ENCODE measurements at regions not wholly inside any gene's neighbourhood (a gene's known extent, or its start where the extent isn't known, plus 50 kb on each side); places are given as distances from the start of the nearest gene placed in this dataset.

DNA sequence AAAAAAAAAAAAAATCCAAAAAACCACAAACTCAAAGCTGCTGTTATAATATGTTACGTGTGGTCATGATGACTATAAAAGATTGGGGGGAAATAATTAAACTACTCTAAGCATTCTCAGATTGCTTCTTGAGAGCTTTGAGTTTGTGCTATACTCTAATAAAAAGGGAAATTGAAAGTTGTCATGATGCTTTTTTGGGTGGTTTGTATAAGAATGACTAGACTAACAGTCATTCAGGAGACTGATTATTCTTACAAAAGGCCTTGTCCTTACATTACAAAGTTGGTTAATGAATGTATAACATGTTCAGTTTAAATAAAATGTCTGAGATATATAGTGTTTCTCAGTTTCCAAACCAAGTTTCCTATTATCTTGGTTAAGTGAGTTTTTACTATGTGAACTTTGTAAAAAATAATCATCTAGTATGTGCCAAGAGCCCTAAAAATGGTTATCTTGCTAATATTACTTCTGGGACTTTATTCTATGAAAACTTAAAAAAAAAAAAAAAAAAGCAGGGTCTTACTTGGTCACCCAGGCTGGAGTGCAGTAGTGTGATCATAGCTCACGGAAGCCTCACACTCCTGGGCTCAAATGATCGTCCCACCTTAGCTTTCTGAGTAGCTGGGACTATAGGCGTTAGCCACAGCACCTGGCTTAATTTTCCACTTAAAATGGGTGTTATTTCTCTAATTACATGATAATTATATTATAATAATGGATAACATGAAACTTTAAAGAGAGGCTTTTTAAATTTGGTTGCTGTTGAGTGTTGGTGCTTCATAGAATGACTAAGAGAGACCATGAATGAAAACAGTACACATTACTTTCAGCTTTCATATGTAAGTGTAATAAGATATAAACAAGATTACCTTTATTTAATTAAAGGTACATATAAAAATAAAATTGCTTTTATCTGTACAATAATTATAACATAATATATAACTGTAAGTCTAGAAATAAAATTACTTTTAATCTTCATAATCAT is 459.6 kb upstream of the RGS6 start:
- no peak for DNase-seq

DNA sequence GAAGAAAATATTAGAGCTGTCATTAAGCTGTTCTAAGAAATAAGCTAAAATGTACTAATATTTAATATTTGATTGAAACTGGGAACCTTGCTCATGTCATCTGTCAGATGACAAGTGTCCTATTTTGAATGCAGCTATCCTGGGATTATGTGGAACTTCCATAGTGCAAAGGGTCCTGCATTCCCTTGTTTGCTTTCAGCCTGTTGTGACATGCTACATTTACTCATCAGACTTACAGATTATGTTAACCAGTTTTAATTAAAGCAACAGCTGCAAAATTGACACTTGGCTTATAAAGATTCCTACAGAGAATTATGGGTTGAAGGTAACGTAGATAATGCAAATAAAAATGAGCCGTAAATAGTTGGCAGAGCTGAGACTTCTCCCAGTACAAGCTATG is 458.4 kb upstream of the RGS6 start:
- no peak for DNase-seq

DNA sequence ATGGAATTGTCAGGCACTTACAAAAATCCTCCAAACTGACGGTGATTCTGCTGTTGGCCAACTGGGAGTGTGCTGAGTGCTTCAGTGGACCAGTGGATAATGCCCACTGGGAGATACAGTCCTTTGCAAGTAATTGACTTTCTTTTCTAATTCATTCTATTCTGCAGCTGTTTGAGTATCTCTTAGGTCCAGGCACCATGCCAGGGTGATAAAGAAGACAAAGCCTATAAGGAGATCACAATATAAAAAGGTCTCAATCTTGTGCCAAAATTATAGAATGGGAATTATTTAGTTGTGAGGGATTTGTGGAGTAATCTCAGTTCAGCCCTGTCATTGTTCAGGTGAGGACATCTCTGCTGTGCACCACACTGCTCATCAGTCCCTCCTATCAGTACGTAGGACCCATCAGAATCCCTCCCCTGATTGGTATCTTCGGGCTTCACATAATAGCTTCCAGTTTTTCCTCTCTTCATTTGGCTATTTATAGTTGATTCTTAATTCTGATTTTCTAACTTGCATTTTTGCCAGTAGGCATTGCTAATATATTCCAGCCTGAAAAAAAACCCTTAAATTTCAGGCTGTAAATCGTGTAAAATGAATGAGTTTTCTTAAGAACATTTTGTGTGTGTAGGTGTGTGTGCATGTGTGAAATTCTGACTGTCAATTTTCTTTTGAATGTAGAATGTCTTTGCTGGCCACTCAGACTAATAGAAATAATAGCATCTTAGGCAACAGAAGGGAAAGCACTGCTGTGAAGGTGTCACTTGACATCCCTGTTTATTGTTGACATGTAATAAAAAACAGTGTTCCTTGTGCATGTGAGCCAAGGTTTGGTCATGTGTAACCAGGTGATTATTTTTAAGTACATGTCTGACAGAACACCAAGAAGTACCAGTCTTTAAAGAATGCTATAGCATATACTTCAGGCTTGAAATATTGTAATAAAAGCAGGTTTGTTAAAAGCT is 457.6 kb upstream of the RGS6 start:
- no peak for DNase-seq

DNA sequence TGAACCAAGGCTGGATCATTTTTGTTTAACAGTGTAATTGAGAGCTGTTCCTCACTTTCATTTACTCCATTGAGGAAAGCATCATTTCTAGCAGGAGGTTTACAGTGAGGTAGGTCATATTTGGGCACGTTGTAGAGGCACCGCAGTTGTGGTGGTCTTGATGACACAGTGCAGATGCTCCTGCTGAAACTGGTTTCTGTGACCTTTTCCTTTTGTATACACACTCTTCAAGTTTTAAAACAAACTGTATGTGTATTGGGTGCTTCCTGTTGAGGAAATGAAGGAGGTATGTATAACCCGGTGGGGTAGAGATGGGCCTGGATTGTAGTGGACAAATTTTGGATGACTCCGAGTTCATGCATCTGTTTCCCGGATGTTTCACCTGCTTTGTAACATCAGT is 456.3 kb upstream of the RGS6 start:
- no peak for DNase-seq

DNA sequence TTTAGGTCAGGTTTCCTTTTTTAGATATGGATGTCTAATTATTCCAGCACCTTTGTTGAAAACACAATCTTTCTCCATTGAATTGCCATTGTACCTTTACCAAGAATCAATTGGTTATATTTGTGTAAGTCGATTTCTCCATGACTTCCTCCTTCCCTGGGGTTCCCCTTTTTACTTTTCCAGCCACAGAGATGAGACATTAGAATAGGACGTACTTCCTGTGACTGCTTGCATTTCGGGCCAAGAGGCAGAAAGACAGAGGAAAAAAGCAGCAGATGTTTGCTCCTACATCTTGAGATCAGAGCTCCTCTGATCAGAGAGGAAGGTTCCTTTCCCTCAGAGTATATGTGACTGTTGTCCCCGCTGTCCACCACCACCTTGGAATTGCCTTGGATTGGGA is 453.7 kb upstream of the RGS6 start:
- no peak for DNase-seq

DNA sequence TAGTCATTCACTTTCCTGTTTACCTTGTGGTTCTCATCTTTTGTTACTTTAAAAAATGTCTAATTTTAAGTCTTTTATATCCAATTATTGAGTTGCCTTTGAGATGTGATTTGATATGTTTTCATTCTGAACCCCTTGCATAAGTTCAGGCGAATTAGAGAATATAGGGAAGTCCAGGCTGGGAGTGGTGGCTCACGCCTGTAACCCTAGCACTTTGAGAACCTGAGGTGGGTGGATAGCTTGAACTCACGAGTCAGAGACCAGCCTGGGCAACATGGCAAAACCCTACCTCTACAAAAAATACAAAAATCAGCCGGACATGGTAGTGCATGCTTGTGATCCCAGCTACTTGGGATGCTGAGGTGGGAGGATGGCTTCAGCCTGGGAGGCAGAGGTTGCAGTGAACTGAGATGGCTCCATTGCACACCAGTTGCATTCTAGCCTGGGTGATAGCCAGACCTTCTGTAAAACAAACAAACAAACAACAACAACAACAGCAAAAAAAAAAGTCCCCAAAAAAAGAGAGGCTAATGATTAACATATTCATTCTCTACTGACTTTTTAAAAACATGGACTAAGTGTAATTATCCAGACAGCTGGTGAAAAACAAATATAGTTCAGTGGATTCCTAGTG is 451.1 kb upstream of the RGS6 start:
- no peak for DNase-seq

DNA sequence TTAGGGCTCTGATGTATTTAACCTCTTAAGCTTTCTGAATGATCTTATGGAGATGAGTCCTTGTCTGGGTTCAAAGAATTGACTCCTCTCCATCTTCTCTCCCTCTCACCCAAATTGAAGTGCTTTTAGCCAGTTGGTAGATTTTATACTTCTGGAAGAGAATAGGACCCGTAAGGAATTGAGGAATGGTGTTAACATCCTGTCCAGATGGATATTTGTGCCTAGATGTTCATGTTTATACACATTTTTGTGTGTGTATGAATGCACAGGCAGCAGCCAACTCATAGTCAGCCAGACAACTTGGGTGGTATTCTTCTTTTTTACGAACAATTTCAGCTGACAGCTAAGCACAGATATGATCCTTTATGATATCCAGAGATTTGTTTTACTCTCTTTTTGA is 449.6 kb upstream of the RGS6 start:
- no peak for DNase-seq

DNA sequence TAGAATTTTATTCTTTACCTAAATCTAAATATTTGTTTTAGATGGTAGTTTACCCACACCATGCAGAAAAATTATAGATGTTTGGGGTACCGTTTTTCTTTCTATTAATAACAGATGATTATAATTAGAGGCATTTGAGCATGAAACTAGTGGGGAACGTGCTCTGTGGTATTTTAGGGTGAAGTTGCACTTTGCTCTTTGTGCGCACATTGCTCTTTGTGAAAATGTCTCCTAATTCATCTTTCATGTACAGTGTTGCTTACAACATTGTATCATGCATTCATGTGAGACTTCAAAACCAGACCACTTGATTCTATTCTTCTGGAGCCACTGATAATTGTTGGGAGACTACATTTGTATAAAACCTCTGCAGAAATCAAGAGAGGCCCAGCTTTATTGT is 449.1 kb upstream of the RGS6 start:
- DNase-seq, result no peak

DNA sequence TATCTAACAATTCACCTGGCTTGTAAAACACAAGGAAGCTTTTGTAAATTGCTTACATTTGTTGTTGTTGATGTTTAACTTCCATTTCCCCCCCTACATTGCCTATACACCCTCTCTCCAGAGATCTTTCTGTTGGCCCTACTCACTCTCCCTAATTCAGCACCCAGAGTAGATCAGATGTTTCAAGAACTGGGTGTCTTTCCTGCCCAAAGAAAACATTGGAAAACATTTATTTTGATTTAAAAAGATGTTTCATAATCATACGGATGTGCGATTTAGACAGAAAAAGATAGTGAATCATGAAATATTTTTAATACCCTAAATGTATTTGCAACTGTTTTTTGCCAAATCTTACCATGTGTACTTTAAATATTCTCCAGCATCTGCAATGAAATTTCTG is 446.4 kb upstream of the RGS6 start:
- DNase-seq, result no peak

DNA sequence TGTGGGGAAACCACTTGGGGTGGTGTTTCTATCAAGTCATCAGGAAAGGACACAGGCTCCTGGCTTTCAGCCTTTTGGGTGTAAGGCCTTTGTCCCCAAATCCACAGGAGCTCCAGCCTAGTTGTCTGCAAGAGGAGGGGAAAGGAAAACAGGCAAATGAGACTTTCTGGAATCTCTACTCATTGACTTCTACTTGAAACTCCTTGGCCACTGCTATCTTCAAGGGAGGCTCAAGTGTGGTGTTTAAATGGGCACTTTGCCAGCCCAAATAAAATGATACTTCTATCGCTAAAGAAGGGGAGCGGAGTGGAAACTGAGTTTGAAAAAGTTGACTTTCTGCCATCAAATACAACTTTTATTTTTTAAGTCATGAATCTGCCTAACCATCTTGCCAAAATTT is 445.9 kb upstream of the RGS6 start:
- no peak for DNase-seq

DNA sequence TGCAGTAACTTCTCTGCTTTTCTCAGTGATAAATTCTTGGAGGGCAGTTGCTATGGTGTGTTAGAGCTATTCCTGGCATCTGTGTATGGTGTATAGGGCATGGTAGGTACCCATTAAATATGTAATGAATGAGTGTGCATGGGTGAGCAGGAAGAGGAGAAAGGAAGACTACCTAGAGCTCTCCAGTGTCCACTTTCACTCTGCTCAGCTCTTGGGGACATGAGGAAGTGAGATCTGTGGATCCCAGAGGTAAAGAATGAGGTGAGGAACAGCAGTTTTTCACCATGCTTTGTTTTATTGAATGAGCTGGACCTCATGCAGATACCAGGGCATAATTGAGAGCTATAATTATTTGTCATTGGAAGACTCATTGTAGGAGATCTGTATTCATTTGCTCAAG is 444.8 kb upstream of the RGS6 start:
- DNase-seq, result no peak

DNA sequence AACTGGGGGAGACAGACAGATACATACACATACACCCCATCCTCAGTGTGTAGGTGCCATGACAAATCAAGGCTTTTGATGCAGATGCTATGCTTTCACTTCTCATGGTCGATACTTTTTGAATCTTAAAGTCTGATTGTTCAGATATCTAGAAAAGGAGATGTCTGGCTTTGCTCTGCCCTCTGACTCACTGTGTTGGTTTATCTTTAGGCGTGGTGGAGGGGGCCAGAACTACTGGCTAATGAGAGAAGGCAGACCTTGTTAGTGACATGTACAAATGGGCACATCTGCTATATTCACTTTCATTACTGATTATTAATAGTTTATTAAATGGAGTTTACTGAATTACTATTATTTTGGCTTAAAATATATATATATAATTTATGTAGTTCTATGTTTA is 444.3 kb upstream of the RGS6 start:
- DNase-seq, result no peak

DNA sequence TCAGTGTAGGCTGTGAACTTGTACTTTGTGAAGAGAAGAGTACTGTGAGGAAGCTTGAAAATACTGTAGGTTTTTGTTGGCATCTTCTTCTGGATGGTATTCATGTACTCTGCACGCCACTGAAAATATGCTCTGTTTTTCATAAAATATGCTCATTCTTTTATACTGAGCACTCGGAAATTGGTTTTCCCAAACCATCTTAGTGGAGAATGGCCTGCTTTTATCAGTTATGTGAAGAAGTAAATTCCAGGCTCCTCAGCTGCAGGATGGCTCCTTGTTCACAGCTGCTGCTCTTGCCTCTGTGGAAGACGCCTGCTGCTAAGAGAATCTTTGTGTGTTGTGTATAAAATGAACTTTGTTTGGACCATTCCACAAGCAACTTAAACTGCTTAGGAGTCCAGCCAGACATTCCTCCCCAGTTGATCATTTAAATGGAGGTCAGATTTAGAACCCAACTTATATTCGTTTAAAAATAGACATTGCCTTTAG is 443.5 kb upstream of the RGS6 start:
- no peak for DNase-seq

DNA sequence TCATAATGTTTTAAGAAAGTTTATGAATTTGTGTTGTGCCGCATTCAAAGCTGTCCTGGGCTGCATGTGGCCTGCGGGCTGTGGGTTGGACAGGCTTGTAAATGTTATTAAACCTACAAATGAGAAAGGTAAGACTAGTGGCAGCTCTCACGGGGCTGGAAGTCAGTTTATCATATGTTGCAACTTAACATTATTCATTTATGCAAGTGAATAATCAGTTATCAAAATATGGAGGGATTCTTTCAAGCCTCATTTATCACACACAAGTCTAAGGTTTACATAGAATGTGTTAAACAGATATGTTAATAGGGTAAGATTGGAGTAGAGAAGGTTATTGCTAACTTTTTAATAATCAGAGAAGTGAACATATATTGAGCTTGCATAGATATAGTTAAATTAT is 442.5 kb upstream of the RGS6 start:
- DNase-seq, result no peak

DNA sequence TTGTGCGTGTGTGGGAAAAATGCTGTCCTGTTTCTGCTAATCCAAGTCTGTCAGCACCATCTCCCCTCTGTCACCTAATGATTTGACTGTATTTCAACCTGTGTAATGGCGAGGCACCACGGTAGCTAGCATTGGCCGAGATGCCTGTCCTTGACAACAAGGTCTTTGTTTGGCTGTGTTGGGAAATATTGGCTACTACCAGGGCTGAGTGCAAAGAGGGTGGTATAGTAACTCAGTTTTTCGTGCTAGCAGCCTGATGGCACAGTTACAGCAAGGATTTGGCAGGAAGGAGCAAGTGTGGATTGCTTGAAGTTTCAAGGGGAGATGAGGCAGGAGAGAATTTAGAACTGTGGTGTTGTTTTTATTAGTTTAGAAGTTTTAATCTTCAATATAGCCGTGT is 440.3 kb upstream of the RGS6 start:
- no peak for DNase-seq

DNA sequence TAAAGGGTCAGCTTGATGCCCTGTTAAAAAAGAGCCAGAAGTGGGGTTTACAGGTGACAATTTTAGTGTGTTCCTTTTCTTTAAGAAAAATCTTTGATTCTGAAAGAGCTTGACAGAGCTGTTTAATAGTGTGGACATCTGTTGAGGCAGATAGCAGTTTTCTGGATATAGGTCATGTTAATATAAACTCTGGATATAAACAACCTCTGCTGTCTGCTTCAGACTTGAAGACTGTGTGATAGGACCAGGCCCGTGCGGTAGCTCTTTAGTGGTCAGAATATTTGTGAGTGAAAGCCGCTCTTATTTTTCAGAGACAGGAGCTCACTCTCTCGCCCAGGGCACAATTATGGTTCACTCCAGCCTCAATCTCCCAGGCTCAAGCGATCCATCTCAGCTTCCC is 439.9 kb upstream of the RGS6 start:
- DNase-seq, result no peak

DNA sequence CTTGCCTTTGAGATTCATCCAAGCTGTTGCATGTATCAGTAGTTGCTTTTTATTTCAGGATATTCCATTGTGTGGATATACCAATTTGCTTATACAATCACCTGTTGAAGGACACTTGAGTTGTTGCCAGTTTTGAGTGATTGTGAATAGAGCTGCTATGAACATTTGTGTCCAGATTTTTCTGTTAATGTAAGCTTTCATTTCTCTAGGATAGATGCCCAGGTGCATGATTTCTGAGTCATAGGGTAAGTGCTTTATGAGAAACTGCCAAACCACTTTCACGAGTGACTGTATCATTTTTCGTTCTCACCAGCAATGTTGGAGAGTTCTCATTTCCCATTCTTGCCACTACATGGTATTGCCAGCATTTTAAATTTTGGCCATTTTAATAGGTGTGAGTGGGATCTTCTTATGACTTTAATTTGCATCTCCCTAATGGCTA is 434.6 kb upstream of the RGS6 start:
- no peak for DNase-seq

DNA sequence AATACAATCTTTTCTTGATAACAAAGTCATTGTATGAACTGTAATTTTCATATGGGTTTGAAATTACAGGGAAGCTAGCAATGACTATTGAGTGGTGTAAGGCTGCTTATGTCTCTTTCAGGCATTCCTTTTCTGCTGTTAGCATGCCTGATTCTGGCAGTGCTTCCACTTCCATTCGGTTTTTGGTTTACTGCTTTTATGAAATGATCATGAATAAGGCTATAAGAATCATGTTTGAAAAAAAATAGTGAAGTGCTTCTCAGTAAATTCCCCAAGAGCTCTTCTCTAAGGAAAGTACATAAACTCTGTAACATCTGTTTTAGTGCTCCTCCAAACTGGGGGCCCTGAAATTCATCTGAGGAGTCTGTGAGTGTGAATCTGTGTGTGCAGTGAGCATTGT is 434.0 kb upstream of the RGS6 start:
- DNase-seq, result no peak

DNA sequence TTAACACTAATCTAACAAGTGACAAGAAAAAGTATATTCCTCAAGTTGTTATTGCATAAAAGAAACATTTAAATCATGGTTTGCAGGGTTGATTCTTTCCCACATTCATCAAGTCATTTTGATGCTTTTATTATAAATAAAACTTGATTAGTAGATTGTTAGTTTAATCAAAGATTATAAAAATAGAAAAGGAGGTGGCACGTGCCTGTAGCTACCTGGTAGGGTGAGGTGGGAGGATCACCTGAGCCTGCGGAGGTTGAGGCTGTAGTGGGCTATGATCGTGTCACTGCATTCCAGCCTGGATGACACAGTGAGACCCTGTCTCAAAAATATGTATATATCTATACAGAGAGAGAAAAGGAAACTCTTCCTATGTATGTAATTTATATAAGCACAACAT is 433.2 kb upstream of the RGS6 start:
- no peak for DNase-seq

DNA sequence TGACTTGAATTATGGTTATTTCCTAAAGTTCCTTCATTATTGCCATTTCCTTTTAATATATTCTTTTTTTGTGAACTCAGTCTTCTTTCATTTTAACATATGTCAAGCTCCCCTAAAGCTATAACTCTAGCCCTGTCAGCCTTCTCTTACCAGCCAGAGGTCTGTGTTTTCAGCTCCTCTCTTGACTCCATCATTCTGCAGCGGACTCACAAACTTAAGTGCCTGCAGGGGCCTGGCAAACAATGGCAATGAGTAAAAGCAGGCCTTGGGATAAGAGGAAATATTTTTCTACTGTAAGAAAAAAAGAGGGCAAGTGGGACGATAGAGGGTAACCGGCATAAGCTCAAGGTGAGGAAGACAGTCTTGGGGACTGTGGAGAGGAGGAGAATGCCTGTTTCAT is 424.5 kb upstream of the RGS6 start:
- no peak for DNase-seq

DNA sequence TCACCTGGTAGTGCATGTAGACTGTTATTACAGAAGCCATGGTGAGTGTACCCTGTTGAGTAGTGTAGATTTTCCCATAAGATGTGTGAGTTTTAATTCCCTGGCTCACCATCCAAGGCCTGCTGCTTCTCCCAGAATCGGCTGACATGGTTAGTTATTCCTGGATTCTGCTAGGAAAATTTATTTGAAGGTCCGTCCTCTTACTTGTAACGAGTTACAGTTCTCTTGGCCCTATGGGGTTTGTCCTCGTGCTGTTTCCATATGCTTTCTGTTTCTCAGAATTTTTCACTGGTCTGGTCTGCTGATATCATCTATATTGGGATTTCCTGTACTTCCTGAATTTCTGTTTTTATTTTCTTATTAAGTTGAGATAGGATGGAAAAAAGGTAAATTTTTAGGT is 423.3 kb upstream of the RGS6 start:
- no peak for DNase-seq

DNA sequence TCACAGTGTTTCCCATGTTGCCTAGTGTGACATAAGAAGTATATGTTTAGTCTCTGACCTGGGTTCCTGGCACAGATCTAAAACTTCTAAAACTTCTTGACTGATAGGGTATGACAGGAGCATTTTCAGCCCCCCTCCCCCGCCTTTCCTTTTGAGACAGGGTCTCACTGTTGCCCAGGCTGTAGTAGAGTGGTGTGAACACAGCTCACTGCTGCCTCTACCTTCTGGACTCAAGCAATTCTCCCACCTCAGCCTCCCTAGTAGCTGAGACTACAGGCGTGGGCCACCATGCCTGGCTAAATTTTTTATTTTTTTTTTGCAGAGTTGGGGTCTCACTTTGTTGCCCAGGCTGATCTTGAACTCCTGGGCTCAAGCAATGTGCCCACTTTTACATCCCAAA is 421.1 kb upstream of the RGS6 start:
- no peak for DNase-seq
